Astrocyte of the spinal cord (primary cell): ENCODE measurements at regions not wholly inside any gene's neighbourhood (a gene's known extent, or its start where the extent isn't known, plus 50 kb on each side); places are given as distances from the start of the nearest gene placed in this dataset.

Source experiments
- DNase-seq: peaks from one replicate; pipeline ENCODE4 v3.0.0; 2011; ENCODE audit warnings: low read depth, low spot score
- H3K4me3 ChIP-seq: 2 replicates; pipeline ENCODE4 v1.5.1; 2011; ENCODE audit warnings: low read depth, mild to moderate bottlenecking, low read length, moderate library complexity
- in situ Hi-C: cut with HindIII; loops from 2 replicates; pipeline ENCODE4 v1.10.0; 2017; ENCODE audit warnings: low sequenced_read_pairs
- TF ChIP-seq, protein P1 (sequence below): IDR thresholded peaks from 2 replicates; pipeline ENCODE4 v1.5.1; 2012; ENCODE audit warnings: low read depth, mild to moderate bottlenecking, low read length, inconsistent platforms

DNA sequence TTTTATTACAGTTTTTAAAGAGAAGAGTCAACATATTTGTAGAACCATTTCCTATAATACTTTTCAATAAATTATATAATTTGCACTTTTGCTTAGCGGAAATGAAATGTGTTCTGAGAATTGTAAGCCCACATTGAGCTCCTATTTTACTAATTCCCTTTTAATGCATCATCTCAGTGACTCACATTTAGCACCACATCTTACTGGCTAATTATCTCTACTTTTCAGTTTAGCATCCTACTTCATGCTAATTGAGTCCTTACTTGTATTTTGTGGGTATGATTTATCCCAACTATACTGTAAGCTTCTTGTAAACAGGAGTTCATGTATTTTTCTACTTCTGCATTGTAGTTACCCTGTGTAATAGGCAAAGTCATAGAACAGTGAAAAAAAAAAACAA is 67.5 kb downstream of the TMX1 start:
- TF ChIP-seq, protein P1, sequence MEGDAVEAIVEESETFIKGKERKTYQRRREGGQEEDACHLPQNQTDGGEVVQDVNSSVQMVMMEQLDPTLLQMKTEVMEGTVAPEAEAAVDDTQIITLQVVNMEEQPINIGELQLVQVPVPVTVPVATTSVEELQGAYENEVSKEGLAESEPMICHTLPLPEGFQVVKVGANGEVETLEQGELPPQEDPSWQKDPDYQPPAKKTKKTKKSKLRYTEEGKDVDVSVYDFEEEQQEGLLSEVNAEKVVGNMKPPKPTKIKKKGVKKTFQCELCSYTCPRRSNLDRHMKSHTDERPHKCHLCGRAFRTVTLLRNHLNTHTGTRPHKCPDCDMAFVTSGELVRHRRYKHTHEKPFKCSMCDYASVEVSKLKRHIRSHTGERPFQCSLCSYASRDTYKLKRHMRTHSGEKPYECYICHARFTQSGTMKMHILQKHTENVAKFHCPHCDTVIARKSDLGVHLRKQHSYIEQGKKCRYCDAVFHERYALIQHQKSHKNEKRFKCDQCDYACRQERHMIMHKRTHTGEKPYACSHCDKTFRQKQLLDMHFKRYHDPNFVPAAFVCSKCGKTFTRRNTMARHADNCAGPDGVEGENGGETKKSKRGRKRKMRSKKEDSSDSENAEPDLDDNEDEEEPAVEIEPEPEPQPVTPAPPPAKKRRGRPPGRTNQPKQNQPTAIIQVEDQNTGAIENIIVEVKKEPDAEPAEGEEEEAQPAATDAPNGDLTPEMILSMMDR = no peak
- in situ Hi-C loops = no loop called here
- DNase-seq = no peak
- no peak overlapping the region for H3K4me3 ChIP-seq

DNA sequence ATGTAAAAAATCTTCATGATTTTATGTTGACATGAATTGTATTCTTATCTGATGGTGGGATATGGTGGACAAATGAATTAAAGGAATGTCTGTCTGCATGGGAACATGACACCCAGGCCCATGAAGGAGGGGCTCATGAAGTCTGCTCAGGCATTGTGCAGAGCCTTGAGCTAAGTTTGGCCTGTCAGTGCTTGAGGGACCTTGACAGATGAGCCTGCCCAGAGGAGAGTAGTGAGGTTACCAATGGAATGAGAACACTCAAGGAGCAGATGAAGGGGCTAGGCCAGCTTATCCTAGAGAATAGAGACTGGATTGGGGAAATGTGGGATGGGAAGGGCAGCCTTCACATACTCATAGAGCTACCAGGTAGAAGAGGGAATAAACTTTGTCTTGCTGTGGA is 68.8 kb downstream of the TMX1 start:
- no peak for DNase-seq
- no peak overlapping the region for H3K4me3 ChIP-seq
- in situ Hi-C loops = no loop called here
- TF ChIP-seq, protein P1 = no peak

DNA sequence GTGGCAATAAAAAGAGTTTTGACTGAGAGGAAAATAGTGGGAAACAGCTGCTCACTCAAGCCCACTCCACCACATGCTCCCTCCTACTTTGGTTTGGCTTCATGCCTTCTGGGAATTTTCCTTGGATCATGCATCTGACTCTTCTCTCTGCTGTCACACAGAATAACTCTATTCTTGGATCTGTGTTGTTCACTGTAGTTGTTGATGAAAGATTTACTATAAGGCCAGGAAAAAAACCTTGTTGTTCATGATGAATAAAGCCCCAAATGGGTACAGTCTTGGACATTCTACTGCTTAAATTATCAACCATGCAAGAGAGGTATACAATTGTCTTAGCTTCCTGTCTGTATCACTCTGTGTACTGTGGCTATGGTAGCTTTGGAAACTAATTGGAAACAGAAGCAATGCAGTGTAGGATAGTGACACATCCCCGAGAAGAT is 70.5 kb downstream of the TMX1 start:
- H3K4me3 ChIP-seq = no peak overlapping the region
- TF ChIP-seq, protein P1 = no peak
- DNase-seq = peak; percentile 69
- in situ Hi-C loops = no loop called here

DNA sequence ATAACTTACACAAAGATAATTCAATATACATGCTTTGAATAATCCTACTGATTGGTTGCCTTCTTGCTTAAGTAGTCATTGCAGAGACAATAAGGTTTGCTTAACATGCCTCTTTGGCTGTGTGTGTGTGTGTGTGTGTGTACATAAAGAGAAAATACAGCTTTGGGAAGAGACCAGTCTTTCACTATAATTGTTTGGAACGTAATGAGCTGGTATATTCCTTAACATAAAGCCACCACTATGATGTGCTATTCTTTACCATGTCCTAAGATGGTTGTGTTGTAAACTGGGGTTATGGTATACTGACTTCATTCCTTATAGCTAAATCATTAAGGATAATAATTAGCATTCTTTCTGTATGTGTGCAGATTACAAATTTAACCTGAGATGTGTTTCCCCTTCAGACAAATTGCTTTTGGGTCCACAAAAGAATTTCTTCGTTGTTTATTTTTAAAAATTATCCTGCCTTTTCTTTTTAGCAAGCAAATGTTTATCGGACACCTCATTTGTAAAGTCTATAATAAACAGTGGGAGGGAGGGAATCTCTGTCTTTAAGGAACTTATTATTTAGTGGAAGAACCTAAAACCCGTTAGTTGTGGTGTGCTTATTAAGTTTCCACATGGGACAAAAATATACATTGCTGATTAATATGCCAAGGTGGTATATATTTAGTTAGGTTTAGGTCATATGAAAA is 74.4 kb downstream of the TMX1 start:
- no peak overlapping the region for H3K4me3 ChIP-seq
- TF ChIP-seq, protein P1 = no peak
- in situ Hi-C loops = no loop called here
- no peak for DNase-seq

- no peak overlapping the region for H3K4me3 ChIP-seq
- TF ChIP-seq, protein P1 = no peak
- DNase-seq = no peak
- in situ Hi-C loops = no loop called here
Measured at GRCh38 chr14:51317373-51317772, 77.3 kb downstream of the TMX1 start.

- DNase-seq = no peak
- H3K4me3 ChIP-seq = no peak overlapping the region
- TF ChIP-seq, protein P1 = no peak
- in situ Hi-C loops = no loop called here
Measured at GRCh38 chr14:51318813-51319597, 79.0 kb downstream of the TMX1 start.
